GM23338 (cell line): ENCODE measurements at regions not wholly inside any gene's neighbourhood (a gene's known extent, or its start where the extent isn't known, plus 50 kb on each side); places are given as distances from the start of the nearest gene placed in this dataset.

Experiments used
- CREB1 ChIP-seq: fragments of 250-450 bp; sonication (Bioruptor Pico); IDR thresholded peaks from 2 replicates; pipeline ENCODE4 v1.5.0; 2020; ENCODE audit warnings: low read depth, mild to moderate bottlenecking, moderate library complexity
- CTCF ChIP-seq, 2 experiments: fragments of 200-600 bp in 1 of 2; sonication (generic) in 1 of 2; conservative IDR thresholded peaks; 2 replicates each; pipeline versions ENCODE4 v1.5.1 to v1.6.1; 2016 to 2017; ENCODE audit warnings: antibody characterized with exemption in 2 of 2, low read depth in 2 of 2, mild to moderate bottlenecking in 2 of 2, moderate library complexity in 1 of 2
- EZH2 ChIP-seq: fragments of 200-600 bp; sonication (generic); IDR thresholded peaks from one replicate; pipeline ENCODE4 v1.8.0; 2017; ENCODE audit warnings: antibody characterized with exemption, mild to moderate bottlenecking, low read depth; ENCODE audit not compliant: unreplicated experiment
- POLR2AphosphoS5 ChIP-seq: IDR thresholded peaks from 2 replicates; pipeline ENCODE4 v1.6.1; 2016; ENCODE audit warnings: antibody characterized with exemption, low read depth
- ZNF462 ChIP-seq: fragments of 250-450 bp; sonication (Bioruptor Pico); IDR thresholded peaks from 2 replicates; pipeline ENCODE4 v1.5.0; 2020; ENCODE audit warnings: mild to moderate bottlenecking, moderate library complexity
- TF ChIP-seq, protein P1 (sequence below): IDR thresholded peaks from one replicate; pipeline ENCODE4 v1.6.1; 2018; ENCODE audit warnings: antibody characterized with exemption; ENCODE audit not compliant: unreplicated experiment

- TF ChIP-seq CTCF (conservative IDR thresholded peaks at IDR 0.05; ENCODE audit: low read depth in 2 of 2), result no peak
- TF ChIP-seq POLR2AphosphoS5, result no peak
- TF ChIP-seq EZH2, result no peak
- no peak for TF ChIP-seq CREB1 (CRISPR knock-in tag)
- TF ChIP-seq ZNF462 (CRISPR knock-in tag), result no peak
- TF ChIP-seq, protein P1, sequence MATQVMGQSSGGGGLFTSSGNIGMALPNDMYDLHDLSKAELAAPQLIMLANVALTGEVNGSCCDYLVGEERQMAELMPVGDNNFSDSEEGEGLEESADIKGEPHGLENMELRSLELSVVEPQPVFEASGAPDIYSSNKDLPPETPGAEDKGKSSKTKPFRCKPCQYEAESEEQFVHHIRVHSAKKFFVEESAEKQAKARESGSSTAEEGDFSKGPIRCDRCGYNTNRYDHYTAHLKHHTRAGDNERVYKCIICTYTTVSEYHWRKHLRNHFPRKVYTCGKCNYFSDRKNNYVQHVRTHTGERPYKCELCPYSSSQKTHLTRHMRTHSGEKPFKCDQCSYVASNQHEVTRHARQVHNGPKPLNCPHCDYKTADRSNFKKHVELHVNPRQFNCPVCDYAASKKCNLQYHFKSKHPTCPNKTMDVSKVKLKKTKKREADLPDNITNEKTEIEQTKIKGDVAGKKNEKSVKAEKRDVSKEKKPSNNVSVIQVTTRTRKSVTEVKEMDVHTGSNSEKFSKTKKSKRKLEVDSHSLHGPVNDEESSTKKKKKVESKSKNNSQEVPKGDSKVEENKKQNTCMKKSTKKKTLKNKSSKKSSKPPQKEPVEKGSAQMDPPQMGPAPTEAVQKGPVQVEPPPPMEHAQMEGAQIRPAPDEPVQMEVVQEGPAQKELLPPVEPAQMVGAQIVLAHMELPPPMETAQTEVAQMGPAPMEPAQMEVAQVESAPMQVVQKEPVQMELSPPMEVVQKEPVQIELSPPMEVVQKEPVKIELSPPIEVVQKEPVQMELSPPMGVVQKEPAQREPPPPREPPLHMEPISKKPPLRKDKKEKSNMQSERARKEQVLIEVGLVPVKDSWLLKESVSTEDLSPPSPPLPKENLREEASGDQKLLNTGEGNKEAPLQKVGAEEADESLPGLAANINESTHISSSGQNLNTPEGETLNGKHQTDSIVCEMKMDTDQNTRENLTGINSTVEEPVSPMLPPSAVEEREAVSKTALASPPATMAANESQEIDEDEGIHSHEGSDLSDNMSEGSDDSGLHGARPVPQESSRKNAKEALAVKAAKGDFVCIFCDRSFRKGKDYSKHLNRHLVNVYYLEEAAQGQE, result no peak
These were observed 228.6 kb downstream of the NR2F2 start for GRCh38 chr15:96559087-96559486.
